ENCODE measurements at regions not wholly inside any gene's neighbourhood (a gene's known extent, or its start where the extent isn't known, plus 50 kb on each side); places are given as distances from the start of the nearest gene placed in this dataset.

DNA sequence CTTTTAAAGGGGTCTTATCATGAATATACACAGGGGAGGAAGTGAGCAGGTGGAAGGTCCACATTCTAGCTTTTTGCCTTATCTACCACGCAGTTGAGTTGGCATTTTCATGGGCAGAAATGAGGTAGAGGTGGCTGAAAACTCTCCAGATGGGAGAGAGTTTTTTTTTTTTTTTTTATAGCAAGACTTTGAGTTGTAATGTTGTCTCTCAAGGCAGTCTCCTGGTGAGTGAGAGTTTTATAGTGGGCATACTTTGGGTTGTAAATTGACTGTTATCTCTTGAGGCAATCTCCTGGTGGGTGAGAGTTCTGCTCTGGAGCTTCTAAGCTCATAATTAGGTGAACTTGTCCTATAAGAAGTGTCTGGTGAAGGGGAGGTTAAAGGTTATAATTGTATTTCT lies 191.7 kb upstream of the NAALADL2 start:
- Histone ChIP-seq H3K9me3 (no peaks in the 10 kb centered on the region), H3K27ac (no peak overlapping the region), H3K36me3 (no peaks in the 10 kb centered on the region), H3K4me1 (no peaks in the 10 kb centered on the region), H3K27me3 (no peaks in the 10 kb centered on the region), H3K4me3 (no peak overlapping the region)
- WGBS, 2 donors = 35 to 49% methylated on average over 1 of the region's 1 CpG
- TF ChIP-seq, protein P1, sequence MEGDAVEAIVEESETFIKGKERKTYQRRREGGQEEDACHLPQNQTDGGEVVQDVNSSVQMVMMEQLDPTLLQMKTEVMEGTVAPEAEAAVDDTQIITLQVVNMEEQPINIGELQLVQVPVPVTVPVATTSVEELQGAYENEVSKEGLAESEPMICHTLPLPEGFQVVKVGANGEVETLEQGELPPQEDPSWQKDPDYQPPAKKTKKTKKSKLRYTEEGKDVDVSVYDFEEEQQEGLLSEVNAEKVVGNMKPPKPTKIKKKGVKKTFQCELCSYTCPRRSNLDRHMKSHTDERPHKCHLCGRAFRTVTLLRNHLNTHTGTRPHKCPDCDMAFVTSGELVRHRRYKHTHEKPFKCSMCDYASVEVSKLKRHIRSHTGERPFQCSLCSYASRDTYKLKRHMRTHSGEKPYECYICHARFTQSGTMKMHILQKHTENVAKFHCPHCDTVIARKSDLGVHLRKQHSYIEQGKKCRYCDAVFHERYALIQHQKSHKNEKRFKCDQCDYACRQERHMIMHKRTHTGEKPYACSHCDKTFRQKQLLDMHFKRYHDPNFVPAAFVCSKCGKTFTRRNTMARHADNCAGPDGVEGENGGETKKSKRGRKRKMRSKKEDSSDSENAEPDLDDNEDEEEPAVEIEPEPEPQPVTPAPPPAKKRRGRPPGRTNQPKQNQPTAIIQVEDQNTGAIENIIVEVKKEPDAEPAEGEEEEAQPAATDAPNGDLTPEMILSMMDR (IDR thresholded peaks at IDR 0.05) = no peak
- TF ChIP-seq POLR2A (IDR thresholded peaks at IDR 0.05) (no peak), EP300 (IDR thresholded peaks at IDR 0.05) (no peak)
- no peak for DNase-seq (ENCODE audit: low spot score in 2 of 2)

DNA sequence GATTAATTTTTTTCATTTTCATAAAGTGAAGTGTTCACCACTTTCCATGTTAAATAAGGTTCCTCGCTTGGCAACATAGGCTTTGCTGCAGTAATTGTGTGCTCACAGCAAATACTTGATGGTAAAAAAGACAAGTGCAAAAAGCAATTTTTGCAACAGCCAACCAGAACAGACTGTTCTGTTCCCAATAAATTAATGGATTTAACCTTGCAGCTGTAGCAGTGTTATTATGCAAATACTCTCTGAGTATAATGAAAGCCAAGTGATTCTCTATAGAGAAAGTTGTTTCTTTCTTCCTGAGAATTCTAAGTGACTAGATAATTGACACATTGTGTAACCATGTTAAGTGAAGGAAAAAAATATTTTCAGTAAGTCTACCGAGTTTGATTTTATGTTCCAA lies 183.7 kb upstream of the NAALADL2 start:
- H3K4me1 ChIP-seq = no peaks in the 10 kb centered on the region
- H3K36me3 ChIP-seq = no peaks in the 10 kb centered on the region
- TF ChIP-seq POLR2A (IDR thresholded peaks at IDR 0.05) (no peak), EP300 (IDR thresholded peaks at IDR 0.05) (no peak)
- TF ChIP-seq, protein P1 (IDR thresholded peaks at IDR 0.05) = no peak
- no peak overlapping the region for H3K27ac ChIP-seq
- no peak for DNase-seq (ENCODE audit: low spot score in 2 of 2)
- no peaks in the 10 kb centered on the region for H3K27me3 ChIP-seq
- WGBS, 2 donors = 63 to 72% methylated on average over 2 of the region's 2 CpGs
- H3K9me3 ChIP-seq = no peaks in the 10 kb centered on the region
- no peak overlapping the region for H3K4me3 ChIP-seq

DNA sequence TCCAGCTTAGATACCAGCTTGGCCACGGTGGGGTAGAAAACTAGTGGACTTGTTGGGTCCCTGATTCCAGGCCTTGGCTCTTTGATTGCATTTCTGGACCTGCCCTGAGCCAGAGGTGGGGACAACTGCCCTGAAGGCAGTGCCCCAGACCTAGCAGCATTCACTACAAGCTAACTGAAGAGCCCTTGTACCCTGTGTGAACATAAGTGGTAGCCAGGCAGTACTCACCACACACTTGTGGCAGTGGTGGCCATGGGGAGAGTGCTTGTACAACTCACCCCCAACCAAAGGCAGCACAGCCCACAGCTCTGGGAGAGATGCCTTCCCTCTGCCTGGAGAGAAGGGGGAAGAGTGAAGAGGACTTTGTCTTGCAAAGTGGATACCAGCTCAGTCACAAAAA lies 177.3 kb upstream of the NAALADL2 start:
- no peaks in the 10 kb centered on the region for H3K27me3 ChIP-seq
- TF ChIP-seq EP300 (IDR thresholded peaks at IDR 0.05) = no peak
- WGBS, 2 donors = 87 to 100% methylated on average over 1 of the region's 1 CpG
- H3K4me3 ChIP-seq = no peak overlapping the region
- no peaks in the 10 kb centered on the region for H3K36me3 ChIP-seq
- H3K4me1 ChIP-seq = no peaks in the 10 kb centered on the region
- H3K9me3 ChIP-seq = peaks cover 0 to 3% (median 0%) of the 10 kb centered on the region in 4 donors
- no peak for DNase-seq (ENCODE audit: low spot score in 2 of 2)
- H3K27ac ChIP-seq = no peak overlapping the region

DNA sequence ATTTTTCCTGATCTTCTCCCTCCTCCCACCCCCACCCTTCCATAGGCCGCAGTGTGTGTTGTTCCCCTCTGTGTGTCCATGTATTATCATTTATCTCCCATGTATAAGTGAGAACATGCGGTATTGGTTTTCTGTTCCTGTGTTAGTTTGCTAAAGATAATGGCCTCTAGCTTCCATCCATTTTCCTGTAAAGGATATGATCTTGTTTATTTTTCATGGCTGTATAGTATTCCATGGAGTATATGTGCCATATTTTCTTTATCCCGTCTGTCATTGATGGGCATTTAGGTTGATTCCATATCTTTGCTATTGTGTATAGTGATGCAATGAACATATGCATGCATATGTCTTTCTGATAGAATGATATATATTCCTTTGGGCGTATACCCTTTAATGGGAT lies 173.3 kb upstream of the NAALADL2 start:
- H3K4me3 ChIP-seq = no peak overlapping the region
- no peaks in the 10 kb centered on the region for H3K4me1 ChIP-seq
- no peaks in the 10 kb centered on the region for H3K36me3 ChIP-seq
- no peak for DNase-seq (ENCODE audit: low spot score in 2 of 2)
- TF ChIP-seq POLR2A (IDR thresholded peaks at IDR 0.05) (no peak), EP300 (IDR thresholded peaks at IDR 0.05) (no peak)
- TF ChIP-seq, protein P1 (IDR thresholded peaks at IDR 0.05) = no peak
- no peak overlapping the region for H3K27ac ChIP-seq
- no peaks in the 10 kb centered on the region for H3K27me3 ChIP-seq
- peaks cover 0 to 3% (median 0%) of the 10 kb centered on the region in 4 donors for H3K9me3 ChIP-seq
- 97 to 98% methylated on average over 4 of the region's 4 CpGs for WGBS, 2 donors

DNA sequence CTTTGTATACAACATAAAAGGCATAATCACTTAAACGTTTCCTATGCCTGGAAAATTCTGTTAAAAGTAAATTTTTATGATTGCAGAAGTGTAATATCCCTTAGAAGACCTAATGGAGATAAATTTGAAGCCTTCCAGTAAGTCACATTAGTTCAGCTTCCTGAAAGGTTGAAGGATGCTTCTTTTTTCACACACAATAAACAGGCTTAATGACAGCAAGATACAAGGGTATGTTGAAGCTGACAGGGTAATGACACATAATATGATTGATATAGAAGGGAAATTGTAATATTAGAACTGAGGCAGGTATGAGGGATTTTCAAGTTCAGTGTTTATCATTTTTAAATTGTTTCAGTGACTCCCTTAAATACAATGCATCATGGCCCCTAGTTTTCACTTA lies 161.8 kb upstream of the NAALADL2 start:
- TF ChIP-seq POLR2A (IDR thresholded peaks at IDR 0.05) = no peak
- TF ChIP-seq, protein P1 (IDR thresholded peaks at IDR 0.05) = no peak
- no peak for TF ChIP-seq EP300 (IDR thresholded peaks at IDR 0.05)
- 71 to 72% methylated on average over 1 of the region's 1 CpG for WGBS, 2 donors
- H3K27me3 ChIP-seq = no peaks in the 10 kb centered on the region
- no peak overlapping the region for H3K27ac ChIP-seq
- peaks cover 0 to 4% (median 0%) of the 10 kb centered on the region in 3 donors for H3K36me3 ChIP-seq
- H3K4me3 ChIP-seq = no peak overlapping the region
- no peaks in the 10 kb centered on the region for H3K4me1 ChIP-seq
- DNase-seq (ENCODE audit: low spot score in 2 of 2) = no peak
- no peaks in the 10 kb centered on the region for H3K9me3 ChIP-seq

DNA sequence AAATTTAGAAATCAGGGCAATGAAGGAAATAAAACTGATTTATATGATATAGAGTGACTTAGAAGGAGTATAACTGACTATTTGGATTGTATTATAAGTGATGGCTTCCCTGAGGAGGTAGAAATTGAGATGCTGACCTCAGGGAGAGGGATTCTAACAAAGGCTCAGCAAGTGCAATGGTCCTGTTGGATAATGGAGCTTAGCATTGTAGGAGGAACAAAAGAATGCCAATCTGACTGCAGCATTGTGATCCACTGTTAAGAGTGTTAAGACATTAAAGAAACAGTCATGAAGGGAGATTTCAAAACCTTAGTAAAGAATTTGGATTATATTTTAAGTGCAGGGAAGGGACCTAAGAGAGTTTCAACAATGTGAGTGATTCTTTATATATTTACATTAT lies 158.4 kb upstream of the NAALADL2 start:
- TF ChIP-seq EP300 (IDR thresholded peaks at IDR 0.05) (no peak), POLR2A (IDR thresholded peaks at IDR 0.05) (no peak)
- TF ChIP-seq, protein P1 (IDR thresholded peaks at IDR 0.05) = no peak
- no peaks in the 10 kb centered on the region for H3K4me1 ChIP-seq
- no peak overlapping the region for H3K27ac ChIP-seq
- H3K4me3 ChIP-seq = no peak overlapping the region
- no peaks in the 10 kb centered on the region for H3K27me3 ChIP-seq
- no peaks in the 10 kb centered on the region for H3K36me3 ChIP-seq
- H3K9me3 ChIP-seq = no peaks in the 10 kb centered on the region
- DNase-seq (ENCODE audit: low spot score in 2 of 2) = no peak

Data from tibial nerve (tissue), 4 donors.